ENCODE measurements at regions not wholly inside any gene's neighbourhood (a gene's known extent, or its start where the extent isn't known, plus 50 kb on each side); places are given as distances from the start of the nearest gene placed in this dataset.

GRCh38 chr18:45201029-45201428, 414.2 kb upstream of the SLC14A2 start:
- Histone ChIP-seq H3K27me3 (ENCODE audit: control insufficient read depth, insufficient read depth, low read length) (no peaks in the 10 kb centered on the region), H3K4me3 (ENCODE audit: low read depth, low read length) (no peak overlapping the region), H3K27ac (ENCODE audit: low read depth, low read length) (no peak overlapping the region), H3K36me3 (ENCODE audit: control insufficient read depth, insufficient read depth, low read length) (no peaks in the 10 kb centered on the region), H3K9me3 (ENCODE audit: control insufficient read depth, insufficient read depth, low read length) (no peaks in the 10 kb centered on the region), H3K9ac (ENCODE audit: low read depth, low read length) (no peak overlapping the region), H3K4me1 (ENCODE audit: control insufficient read depth, insufficient read depth, low read length) (no peaks in the 10 kb centered on the region)

GRCh38 chr18:45201489-45201888, 413.8 kb upstream of the SLC14A2 start:
- Histone ChIP-seq H3K9me3 (ENCODE audit: control insufficient read depth, insufficient read depth, low read length) (no peaks in the 10 kb centered on the region), H3K4me3 (ENCODE audit: low read depth, low read length) (no peak overlapping the region), H3K36me3 (ENCODE audit: control insufficient read depth, insufficient read depth, low read length) (no peaks in the 10 kb centered on the region), H3K27ac (ENCODE audit: low read depth, low read length) (no peak overlapping the region), H3K4me1 (ENCODE audit: control insufficient read depth, insufficient read depth, low read length) (no peaks in the 10 kb centered on the region), H3K27me3 (ENCODE audit: control insufficient read depth, insufficient read depth, low read length) (no peaks in the 10 kb centered on the region), H3K9ac (ENCODE audit: low read depth, low read length) (no peak overlapping the region)

DNA sequence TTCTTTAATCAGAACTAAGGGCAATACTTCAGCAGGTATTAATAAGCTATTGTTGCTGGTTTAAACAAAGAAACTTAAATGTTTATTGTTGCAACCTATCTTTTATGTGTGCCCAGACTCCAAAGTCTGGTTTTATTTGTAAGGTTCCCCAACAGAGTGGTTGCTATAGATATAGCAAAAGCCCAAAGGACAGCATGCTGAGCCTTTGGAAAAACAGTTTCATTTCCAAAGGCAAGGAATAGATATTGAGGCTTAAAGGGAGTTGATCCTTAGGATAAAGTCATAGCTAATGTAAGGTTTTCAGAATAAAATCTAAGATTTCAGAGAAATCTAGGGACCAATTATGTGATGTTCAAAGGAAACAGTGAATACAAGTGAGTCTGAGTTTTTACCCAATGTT, 413.2 kb upstream of the SLC14A2 start:
- Histone ChIP-seq H3K27ac (ENCODE audit: low read depth, low read length) (no peak overlapping the region), H3K9me3 (ENCODE audit: control insufficient read depth, insufficient read depth, low read length) (no peaks in the 10 kb centered on the region)

DNA sequence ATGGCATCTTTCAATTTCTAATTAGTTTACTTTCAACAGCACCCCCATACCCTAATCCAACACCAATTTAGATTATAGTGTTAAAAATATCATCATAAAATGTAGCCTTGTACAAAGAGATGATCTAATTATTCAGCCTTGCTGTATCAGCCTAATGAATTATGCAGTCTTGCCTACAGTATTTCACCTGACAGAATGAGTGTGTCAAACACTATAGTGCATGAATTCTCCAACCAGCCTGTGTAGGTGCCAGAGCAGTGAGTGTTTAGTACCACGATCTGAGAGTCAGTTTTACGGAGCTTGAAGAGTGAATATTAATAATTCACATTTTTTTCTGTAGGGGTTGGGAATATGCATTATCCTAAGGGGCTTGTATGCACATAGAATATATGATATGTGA, 411.6 kb upstream of the SLC14A2 start:
- Histone ChIP-seq H3K27ac (ENCODE audit: low read depth, low read length) (no peak overlapping the region), H3K9ac (ENCODE audit: low read depth, low read length) (no peak overlapping the region), H3K4me1 (ENCODE audit: control insufficient read depth, insufficient read depth, low read length) (no peaks in the 10 kb centered on the region), H3K4me3 (ENCODE audit: low read depth, low read length) (no peak overlapping the region), H3K27me3 (ENCODE audit: control insufficient read depth, insufficient read depth, low read length) (no peaks in the 10 kb centered on the region), H3K36me3 (ENCODE audit: control insufficient read depth, insufficient read depth, low read length) (no peaks in the 10 kb centered on the region), H3K9me3 (ENCODE audit: control insufficient read depth, insufficient read depth, low read length) (no peaks in the 10 kb centered on the region)

More for the DNA sequence above, 413.2 kb upstream of the SLC14A2 start:
- H3K36me3 ChIP-seq (ENCODE audit: control insufficient read depth, insufficient read depth, low read length): no peaks in the 10 kb centered on the region
- no peaks in the 10 kb centered on the region for H3K4me1 ChIP-seq (ENCODE audit: control insufficient read depth, insufficient read depth, low read length)
- no peak overlapping the region for H3K4me3 ChIP-seq (ENCODE audit: low read depth, low read length)
- H3K9ac ChIP-seq (ENCODE audit: low read depth, low read length): no peak overlapping the region
- H3K27me3 ChIP-seq (ENCODE audit: control insufficient read depth, insufficient read depth, low read length): no peaks in the 10 kb centered on the region

DNA sequence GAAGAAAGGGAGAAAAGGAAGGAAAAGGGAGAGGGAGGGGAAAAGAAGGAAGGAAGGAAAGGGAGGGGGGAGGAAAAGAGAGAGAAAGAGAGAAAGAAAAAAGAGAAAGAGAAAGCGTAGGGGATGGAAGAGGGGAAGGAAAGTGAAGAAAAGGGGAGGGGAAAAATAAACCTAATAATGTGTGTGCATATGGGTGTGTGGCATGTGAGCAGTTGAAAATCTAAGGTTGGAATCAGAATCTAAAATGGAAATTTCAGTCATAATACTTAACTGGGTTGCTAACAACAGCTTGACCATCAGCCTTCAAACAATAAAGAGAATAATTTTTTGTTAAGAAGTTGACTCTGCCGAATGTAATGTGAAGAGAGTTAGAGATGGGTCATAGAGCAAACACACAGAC, 407.9 kb upstream of the SLC14A2 start:
- H3K9me3 ChIP-seq (ENCODE audit: control insufficient read depth, insufficient read depth, low read length): no peaks in the 10 kb centered on the region

DNA sequence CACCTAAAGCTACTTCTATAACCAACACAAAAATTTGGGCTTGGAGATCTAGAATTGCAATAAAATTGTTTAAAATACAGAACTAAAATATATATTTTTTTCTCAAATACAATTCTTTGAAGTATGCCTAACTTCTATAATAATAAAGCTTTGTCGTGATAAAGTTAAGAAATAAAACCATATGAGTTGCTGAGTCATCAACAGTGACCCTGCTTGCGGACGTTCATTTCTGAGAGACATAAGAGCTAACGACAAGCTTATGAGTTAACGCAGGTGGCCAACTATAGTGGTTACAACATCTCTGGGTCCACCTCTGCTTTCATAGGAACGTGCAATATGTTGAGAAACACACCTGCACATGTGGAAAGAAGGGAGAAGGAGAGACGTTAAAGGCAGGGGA, 407.1 kb upstream of the SLC14A2 start:
- H3K27ac ChIP-seq (ENCODE audit: low read depth, low read length): no peak overlapping the region
- no peaks in the 10 kb centered on the region for H3K4me1 ChIP-seq (ENCODE audit: control insufficient read depth, insufficient read depth, low read length)
- no peaks in the 10 kb centered on the region for H3K27me3 ChIP-seq (ENCODE audit: control insufficient read depth, insufficient read depth, low read length)
- no peak overlapping the region for H3K9ac ChIP-seq (ENCODE audit: low read depth, low read length)
- H3K9me3 ChIP-seq (ENCODE audit: control insufficient read depth, insufficient read depth, low read length): no peaks in the 10 kb centered on the region
- no peak overlapping the region for H3K4me3 ChIP-seq (ENCODE audit: low read depth, low read length)
- no peaks in the 10 kb centered on the region for H3K36me3 ChIP-seq (ENCODE audit: control insufficient read depth, insufficient read depth, low read length)

More for the DNA sequence above, 407.9 kb upstream of the SLC14A2 start:
- Histone ChIP-seq H3K4me1 (ENCODE audit: control insufficient read depth, insufficient read depth, low read length) (no peaks in the 10 kb centered on the region), H3K27ac (ENCODE audit: low read depth, low read length) (no peak overlapping the region), H3K4me3 (ENCODE audit: low read depth, low read length) (no peak overlapping the region), H3K36me3 (ENCODE audit: control insufficient read depth, insufficient read depth, low read length) (no peaks in the 10 kb centered on the region), H3K9ac (ENCODE audit: low read depth, low read length) (no peak overlapping the region), H3K27me3 (ENCODE audit: control insufficient read depth, insufficient read depth, low read length) (no peaks in the 10 kb centered on the region)

DNA sequence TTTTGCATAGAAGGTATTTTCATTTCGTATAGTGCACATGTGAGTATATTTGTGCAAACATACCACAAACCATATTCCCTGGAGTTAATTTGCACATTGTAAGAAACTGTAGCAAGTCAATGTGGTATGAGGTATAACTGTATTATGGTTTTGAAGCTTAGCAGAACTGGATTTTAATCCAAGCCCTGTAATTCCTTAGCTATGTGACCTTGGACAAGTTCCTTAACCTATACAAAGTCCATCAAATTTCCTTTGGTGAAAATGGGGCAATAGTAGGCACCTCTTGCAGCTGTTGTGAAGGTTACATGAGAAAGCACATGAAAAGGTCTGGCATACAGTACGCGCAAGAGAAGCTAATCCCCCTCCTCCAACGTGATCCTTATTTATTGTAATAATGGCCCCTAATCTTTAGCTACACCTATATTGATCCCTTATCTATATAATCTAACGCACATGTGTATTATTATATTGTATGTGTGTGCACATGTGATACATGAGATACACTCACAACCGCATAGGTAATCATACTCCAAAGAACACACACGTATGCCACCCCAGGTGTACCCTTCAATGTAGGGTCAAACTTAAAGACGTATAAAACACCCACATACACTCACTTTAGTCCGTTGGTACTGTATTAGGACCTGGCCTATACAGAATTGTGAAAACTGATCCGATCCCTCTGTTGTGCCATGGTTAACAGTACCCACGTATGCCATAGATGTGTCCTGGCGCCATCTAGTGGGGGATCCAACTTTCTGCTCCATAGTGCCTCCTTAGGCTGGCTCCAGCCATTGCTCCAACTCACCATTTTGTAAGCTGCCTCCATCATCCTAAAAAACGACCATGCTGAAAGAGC, 402.9 kb upstream of the SLC14A2 start:
- no peak overlapping the region for H3K9ac ChIP-seq (ENCODE audit: low read depth, low read length)
- H3K36me3 ChIP-seq (ENCODE audit: control insufficient read depth, insufficient read depth, low read length): no peaks in the 10 kb centered on the region
- H3K4me3 ChIP-seq (ENCODE audit: low read depth, low read length): no peak overlapping the region
- H3K27me3 ChIP-seq (ENCODE audit: control insufficient read depth, insufficient read depth, low read length): no peaks in the 10 kb centered on the region
- H3K9me3 ChIP-seq (ENCODE audit: control insufficient read depth, insufficient read depth, low read length): no peaks in the 10 kb centered on the region
- no peak overlapping the region for H3K27ac ChIP-seq (ENCODE audit: low read depth, low read length)
- no peaks in the 10 kb centered on the region for H3K4me1 ChIP-seq (ENCODE audit: control insufficient read depth, insufficient read depth, low read length)

- H3K9ac ChIP-seq (ENCODE audit: low read depth, low read length): no peak overlapping the region
- H3K4me1 ChIP-seq (ENCODE audit: control insufficient read depth, insufficient read depth, low read length): no peaks in the 10 kb centered on the region
- no peaks in the 10 kb centered on the region for H3K9me3 ChIP-seq (ENCODE audit: control insufficient read depth, insufficient read depth, low read length)
- H3K36me3 ChIP-seq (ENCODE audit: control insufficient read depth, insufficient read depth, low read length): no peaks in the 10 kb centered on the region
- no peak overlapping the region for H3K4me3 ChIP-seq (ENCODE audit: low read depth, low read length)
- no peaks in the 10 kb centered on the region for H3K27me3 ChIP-seq (ENCODE audit: control insufficient read depth, insufficient read depth, low read length)
- no peak overlapping the region for H3K27ac ChIP-seq (ENCODE audit: low read depth, low read length)
Observed at GRCh38 chr18:45213040-45213333, 402.3 kb upstream of the SLC14A2 start.

GRCh38 chr18:45218436-45218835, 396.8 kb upstream of the SLC14A2 start:
- Histone ChIP-seq H3K4me3 (ENCODE audit: low read depth, low read length) (no peak overlapping the region), H3K9ac (ENCODE audit: low read depth, low read length) (no peak overlapping the region), H3K36me3 (ENCODE audit: control insufficient read depth, insufficient read depth, low read length) (no peaks in the 10 kb centered on the region), H3K4me1 (ENCODE audit: control insufficient read depth, insufficient read depth, low read length) (no peaks in the 10 kb centered on the region; the same call in 1 of the 2 replicates), H3K27me3 (ENCODE audit: control insufficient read depth, insufficient read depth, low read length) (no peaks in the 10 kb centered on the region), H3K9me3 (ENCODE audit: control insufficient read depth, insufficient read depth, low read length) (no peaks in the 10 kb centered on the region), H3K27ac (ENCODE audit: low read depth, low read length) (no peak overlapping the region)

DNA sequence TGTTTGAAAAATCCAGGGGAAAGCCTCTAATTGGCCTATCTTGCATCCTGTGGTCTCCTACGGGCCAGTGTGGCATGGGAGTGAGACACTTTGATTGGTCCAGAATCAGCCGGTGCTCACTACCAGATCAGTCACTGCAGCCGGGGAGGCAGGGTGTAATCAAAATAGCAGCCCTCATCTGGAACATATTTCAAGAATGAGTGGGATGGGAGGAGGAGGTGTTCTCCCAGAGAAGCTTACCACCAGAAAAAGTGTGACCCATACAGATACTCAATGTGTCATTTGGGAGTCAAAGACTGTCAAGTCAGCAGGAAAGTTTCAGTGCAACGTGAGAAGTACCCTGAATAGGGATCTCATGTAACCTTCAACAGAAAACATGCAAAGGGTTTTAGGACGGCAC, 393.9 kb upstream of the SLC14A2 start:
- no peak overlapping the region for H3K4me3 ChIP-seq (ENCODE audit: low read depth, low read length)
- H3K27me3 ChIP-seq (ENCODE audit: control insufficient read depth, insufficient read depth, low read length): no peaks in the 10 kb centered on the region
- no peaks in the 10 kb centered on the region for H3K9me3 ChIP-seq (ENCODE audit: control insufficient read depth, insufficient read depth, low read length)
- H3K4me1 ChIP-seq (ENCODE audit: control insufficient read depth, insufficient read depth, low read length): no peaks in the 10 kb centered on the region; the same call in 1 of the 2 replicates
- H3K27ac ChIP-seq (ENCODE audit: low read depth, low read length): no peak overlapping the region
- H3K36me3 ChIP-seq (ENCODE audit: control insufficient read depth, insufficient read depth, low read length): no peaks in the 10 kb centered on the region
- H3K9ac ChIP-seq (ENCODE audit: low read depth, low read length): no peak overlapping the region

DNA sequence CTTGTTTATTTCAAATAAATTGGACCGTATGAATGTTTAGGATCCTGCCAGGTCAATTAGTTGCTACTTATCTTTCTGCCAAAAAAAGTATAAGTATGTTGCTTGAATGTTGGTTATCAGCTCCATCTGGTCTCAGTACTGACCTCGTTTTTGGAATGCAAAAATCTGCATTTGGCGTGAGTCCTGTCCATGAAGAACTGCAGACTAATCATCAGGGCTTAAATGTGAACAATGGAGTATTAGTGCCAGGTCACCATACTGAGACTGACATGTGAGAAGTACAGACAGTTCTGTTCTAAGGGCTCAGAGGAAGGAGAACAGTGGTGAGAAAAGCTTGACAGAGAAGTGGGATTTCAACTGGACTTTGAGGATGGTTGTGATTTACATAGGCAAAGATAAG, 393.1 kb upstream of the SLC14A2 start:
- Histone ChIP-seq H3K36me3 (ENCODE audit: control insufficient read depth, insufficient read depth, low read length) (no peaks in the 10 kb centered on the region), H3K27ac (ENCODE audit: low read depth, low read length) (no peak overlapping the region), H3K27me3 (ENCODE audit: control insufficient read depth, insufficient read depth, low read length) (no peaks in the 10 kb centered on the region)

More for the DNA sequence above, 393.1 kb upstream of the SLC14A2 start:
- Histone ChIP-seq H3K4me1 (ENCODE audit: control insufficient read depth, insufficient read depth, low read length) (no peaks in the 10 kb centered on the region; the same call in 1 of the 2 replicates), H3K9me3 (ENCODE audit: control insufficient read depth, insufficient read depth, low read length) (no peaks in the 10 kb centered on the region), H3K9ac (ENCODE audit: low read depth, low read length) (no peak overlapping the region), H3K4me3 (ENCODE audit: low read depth, low read length) (no peak overlapping the region)
